MM.1S (cell line): ENCODE measurements at regions not wholly inside any gene's neighbourhood (a gene's known extent, or its start where the extent isn't known, plus 50 kb on each side); places are given as distances from the start of the nearest gene placed in this dataset.

ENCODE experiments used
- EZH2 ChIP-seq: fragments of 300-600 bp; sonication (generic); optimal IDR thresholded peaks from 2 replicates; pipeline ENCODE3; 2017; ENCODE audit warnings: low read depth, mild to moderate bottlenecking, antibody characterized with exemption, low read length, mixed read lengths
- TF ChIP-seq, protein P1 (sequence below): fragments of 300-600 bp; sonication (generic); IDR thresholded peaks from 2 replicates; pipeline ENCODE4 v1.5.1; 2016; ENCODE audit warnings: antibody characterized with exemption, low read length, mixed read lengths

GRCh38 chr4:167578906-167579305, 344.6 kb upstream of the SPOCK3 start:
- TF ChIP-seq EZH2: no peak
- TF ChIP-seq, protein P1, sequence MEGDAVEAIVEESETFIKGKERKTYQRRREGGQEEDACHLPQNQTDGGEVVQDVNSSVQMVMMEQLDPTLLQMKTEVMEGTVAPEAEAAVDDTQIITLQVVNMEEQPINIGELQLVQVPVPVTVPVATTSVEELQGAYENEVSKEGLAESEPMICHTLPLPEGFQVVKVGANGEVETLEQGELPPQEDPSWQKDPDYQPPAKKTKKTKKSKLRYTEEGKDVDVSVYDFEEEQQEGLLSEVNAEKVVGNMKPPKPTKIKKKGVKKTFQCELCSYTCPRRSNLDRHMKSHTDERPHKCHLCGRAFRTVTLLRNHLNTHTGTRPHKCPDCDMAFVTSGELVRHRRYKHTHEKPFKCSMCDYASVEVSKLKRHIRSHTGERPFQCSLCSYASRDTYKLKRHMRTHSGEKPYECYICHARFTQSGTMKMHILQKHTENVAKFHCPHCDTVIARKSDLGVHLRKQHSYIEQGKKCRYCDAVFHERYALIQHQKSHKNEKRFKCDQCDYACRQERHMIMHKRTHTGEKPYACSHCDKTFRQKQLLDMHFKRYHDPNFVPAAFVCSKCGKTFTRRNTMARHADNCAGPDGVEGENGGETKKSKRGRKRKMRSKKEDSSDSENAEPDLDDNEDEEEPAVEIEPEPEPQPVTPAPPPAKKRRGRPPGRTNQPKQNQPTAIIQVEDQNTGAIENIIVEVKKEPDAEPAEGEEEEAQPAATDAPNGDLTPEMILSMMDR: no peak
